ENCODE measurements at regions not wholly inside any gene's neighbourhood (a gene's known extent, or its start where the extent isn't known, plus 50 kb on each side); places are given as distances from the start of the nearest gene placed in this dataset.

GRCh38 chrX:51837921-51838320, 55.5 kb upstream of the MAGED1 start:
- H3K9me3 Mint-ChIP-seq (ENCODE audit: unreplicated experiment): peaks cover 7% of the 10 kb centered on the region
- H3K4me1 Mint-ChIP-seq (ENCODE audit: unreplicated experiment): peaks cover 6% of the 10 kb centered on the region
- H3K27me3 Mint-ChIP-seq (ENCODE audit: unreplicated experiment): no peaks in the 10 kb centered on the region
- DNase-seq (ENCODE audit: extremely low spot score, unreplicated experiment): no peak
- no peak for TF ChIP-seq CTCF (IDR thresholded peaks at IDR 0.05)
- no peak overlapping the region for H3K27ac Mint-ChIP-seq (ENCODE audit: unreplicated experiment)
- no peaks in the 10 kb centered on the region for H3K36me3 Mint-ChIP-seq (ENCODE audit: unreplicated experiment)
- no peak overlapping the region for H3K4me3 Mint-ChIP-seq (ENCODE audit: unreplicated experiment)

Data from osteocyte (in vitro differentiated cells).